WTC11 (cell line): ENCODE measurements at regions not wholly inside any gene's neighbourhood (a gene's known extent, or its start where the extent isn't known, plus 50 kb on each side); places are given as distances from the start of the nearest gene placed in this dataset.

Experiments used
- ZNF317 ChIP-seq: sonication (generic); formaldehyde crosslinking; IDR thresholded peaks from 2 replicates; pipeline ENCODE4 v1.8.1; 2023; ENCODE audit warnings: low read depth, mild to moderate bottlenecking, moderate library complexity, missing genetic modification reagents, borderline replicate concordance
- TF ChIP-seq, protein P1 (sequence below): fragments of 200-600 bp; IDR thresholded peaks from 2 replicates; pipeline ENCODE4 v1.8.0; 2022; ENCODE audit warnings: antibody characterized with exemption

GRCh38 chr6:105476978-105477377, 74.1 kb upstream of the PREP start:
- TF ChIP-seq, protein P1, sequence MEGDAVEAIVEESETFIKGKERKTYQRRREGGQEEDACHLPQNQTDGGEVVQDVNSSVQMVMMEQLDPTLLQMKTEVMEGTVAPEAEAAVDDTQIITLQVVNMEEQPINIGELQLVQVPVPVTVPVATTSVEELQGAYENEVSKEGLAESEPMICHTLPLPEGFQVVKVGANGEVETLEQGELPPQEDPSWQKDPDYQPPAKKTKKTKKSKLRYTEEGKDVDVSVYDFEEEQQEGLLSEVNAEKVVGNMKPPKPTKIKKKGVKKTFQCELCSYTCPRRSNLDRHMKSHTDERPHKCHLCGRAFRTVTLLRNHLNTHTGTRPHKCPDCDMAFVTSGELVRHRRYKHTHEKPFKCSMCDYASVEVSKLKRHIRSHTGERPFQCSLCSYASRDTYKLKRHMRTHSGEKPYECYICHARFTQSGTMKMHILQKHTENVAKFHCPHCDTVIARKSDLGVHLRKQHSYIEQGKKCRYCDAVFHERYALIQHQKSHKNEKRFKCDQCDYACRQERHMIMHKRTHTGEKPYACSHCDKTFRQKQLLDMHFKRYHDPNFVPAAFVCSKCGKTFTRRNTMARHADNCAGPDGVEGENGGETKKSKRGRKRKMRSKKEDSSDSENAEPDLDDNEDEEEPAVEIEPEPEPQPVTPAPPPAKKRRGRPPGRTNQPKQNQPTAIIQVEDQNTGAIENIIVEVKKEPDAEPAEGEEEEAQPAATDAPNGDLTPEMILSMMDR = no peak
- TF ChIP-seq ZNF317 (CRISPR knock-in tag) = no peak
